H1 (cell line): ENCODE measurements at regions not wholly inside any gene's neighbourhood (a gene's known extent, or its start where the extent isn't known, plus 50 kb on each side); places are given as distances from the start of the nearest gene placed in this dataset.

Source experiments
- CTCF ChIA-PET: fragments of 300-600 bp; sonication (Branson Sonifier 250); formaldehyde crosslinking; loops from one replicate; lab custom pipeline; 2021; ENCODE audit not compliant: partially characterized antibody; lab: Charles Lee
- POLR2A ChIA-PET: fragments of 300-600 bp; sonication (Branson Sonifier 250); formaldehyde crosslinking; loops from one replicate; lab custom pipeline; 2021; ENCODE audit warnings: inconsistent platforms; ENCODE audit not compliant: partially characterized antibody; lab: Charles Lee
- DNase-seq, 2 experiments: peaks; one replicate each; pipeline versions ENCODE4 v3.0.0 to v3.0.0-alpha.2; 2010 to 2022; ENCODE audit warnings: low spot score in 2 of 2, low read depth in 1 of 2, mixed read lengths in 1 of 2
- FAIRE-seq: peaks from 2 replicates; lab custom pipeline; 2011; peaks lifted over from hg19 to GRCh38; lab: Jason Lieb, UNC
- H2AFZ ChIP-seq: 2 replicates; pipeline ENCODE4 v1.8.1; 2012; ENCODE audit warnings: low read length, inconsistent platforms
- H2AK5ac ChIP-seq: 2 replicates; pipeline ENCODE4 v1.6.1; 2013; ENCODE audit warnings: low read depth, low read length
- H2BK120ac ChIP-seq: replicated peaks from 2 replicates; pipeline ENCODE3; 2013; ENCODE audit warnings: low read depth, low read length, inconsistent platforms
- H2BK12ac ChIP-seq: 2 replicates; pipeline ENCODE4 v1.6.1; 2013; ENCODE audit warnings: low read depth, low read length
- H2BK15ac ChIP-seq: 2 replicates; pipeline ENCODE4 v1.6.1; 2013; ENCODE audit warnings: low read length
- H2BK20ac ChIP-seq: 2 replicates; pipeline ENCODE4 v1.6.1; 2013; ENCODE audit warnings: low read length
- H2BK5ac ChIP-seq: 2 replicates; pipeline ENCODE4 v1.6.1; 2013; ENCODE audit warnings: low read depth, low read length
- H3K14ac ChIP-seq: 2 replicates; pipeline ENCODE4 v1.6.1; 2013; ENCODE audit warnings: inconsistent platforms; ENCODE audit not compliant: insufficient read length
- H3K18ac ChIP-seq: 2 replicates; pipeline ENCODE4 v1.6.1; 2013; ENCODE audit warnings: low read length; ENCODE audit errors: extremely low read depth
- H3K23ac ChIP-seq: 2 replicates; pipeline ENCODE4 v1.6.1; 2013; ENCODE audit warnings: inconsistent platforms; ENCODE audit not compliant: insufficient read length
- H3K23me2 ChIP-seq: 2 replicates; pipeline ENCODE4 v1.6.1; 2013; ENCODE audit warnings: low read depth, low read length
- H3K27ac ChIP-seq: 2 replicates; pipeline ENCODE4 v1.6.1; 2011; ENCODE audit warnings: low read depth, low read length, inconsistent platforms
- H3K27me3 ChIP-seq, 4 experiments: replicated peaks in 1 of 4; 1 replicate in 1 of 4; 2 replicates in 3 of 4; pipeline versions ENCODE4 v1.6.1 to v1.8.1; 2011 to 2013; ENCODE audit warnings: low read length in 3 of 4, mild to moderate bottlenecking in 3 of 4, inconsistent platforms in 2 of 4, mixed read lengths in 2 of 4, moderate library complexity in 1 of 4; ENCODE audit not compliant: control insufficient read depth in 3 of 4, insufficient read depth in 3 of 4; ENCODE audit errors: extremely low read depth in 1 of 4
- H3K36me3 ChIP-seq, 4 experiments: 2 replicates each; pipeline versions ENCODE4 v1.6.1 to v1.8.1; 2011 to 2013; ENCODE audit warnings: mild to moderate bottlenecking in 4 of 4, low read length in 3 of 4, moderate library complexity in 2 of 4, control low read depth in 1 of 4, inconsistent platforms in 1 of 4; ENCODE audit not compliant: insufficient read depth in 4 of 4, control insufficient read depth in 2 of 4
- H3K4ac ChIP-seq: replicated peaks from 2 replicates; pipeline ENCODE3; 2013; ENCODE audit warnings: low read length, low read depth, mixed read lengths, inconsistent platforms; ENCODE audit not compliant: insufficient read length
- H3K4me1 ChIP-seq, 4 experiments: replicated peaks in 1 of 4; 1 replicate in 1 of 4; 2 replicates in 3 of 4; pipeline versions ENCODE4 v1.6.1 to v1.8.1; 2011 to 2013; ENCODE audit warnings: low read length in 3 of 4, inconsistent platforms in 2 of 4, mixed read lengths in 1 of 4; ENCODE audit not compliant: insufficient read depth in 4 of 4, control insufficient read depth in 3 of 4
- H3K4me2 ChIP-seq, 2 experiments: 2 replicates each; pipeline versions ENCODE4 v1.6.1 to v1.8.1; 2011 to 2013; ENCODE audit warnings: low read depth in 2 of 2, low read length in 2 of 2, control low read depth in 1 of 2, inconsistent platforms in 1 of 2, mild to moderate bottlenecking in 1 of 2; ENCODE audit not compliant: insufficient read depth in 1 of 2
- H3K4me3 ChIP-seq, 4 experiments: fragments of 200-600, 300-600 bp in 1 of 4; sonication (generic), shearing (Covaris generic), sonication (Bioruptor Twin) in 1 of 4; 2 replicates each; pipeline versions ENCODE4 v1.5.1 to v1.8.1; 2011 to 2016; ENCODE audit warnings: low read length in 4 of 4, low read depth in 3 of 4, control low read depth in 2 of 4, inconsistent platforms in 2 of 4, mild to moderate bottlenecking in 2 of 4, mixed read lengths in 1 of 4, moderate library complexity in 1 of 4; ENCODE audit not compliant: insufficient read depth in 2 of 4; ENCODE audit errors: extremely low read depth in 1 of 4
- H3K56ac ChIP-seq: replicated peaks from 2 replicates; pipeline ENCODE3; 2013; ENCODE audit warnings: low read depth, mild to moderate bottlenecking, mixed read lengths, low read length, inconsistent platforms; ENCODE audit not compliant: insufficient read length
- H3K79me1 ChIP-seq: 2 replicates; pipeline ENCODE4 v1.6.1; 2013; ENCODE audit warnings: low read depth, low read length, control low read depth
- H3K79me2 ChIP-seq, 2 experiments: 2 replicates each; pipeline versions ENCODE4 v1.6.1 to v1.8.1; 2012 to 2013; ENCODE audit warnings: low read length in 2 of 2, mild to moderate bottlenecking in 2 of 2, inconsistent platforms in 1 of 2; ENCODE audit not compliant: insufficient read depth in 2 of 2, control insufficient read depth in 1 of 2
- H3K9ac ChIP-seq, 4 experiments: replicated peaks in 1 of 4; 1 replicate in 1 of 4; 2 replicates in 3 of 4; pipeline versions ENCODE4 v1.6.1 to v1.8.1; 2011 to 2013; ENCODE audit warnings: low read depth in 3 of 4, low read length in 3 of 4, control low read depth in 2 of 4, mild to moderate bottlenecking in 2 of 4, moderate library complexity in 2 of 4, inconsistent platforms in 1 of 4; ENCODE audit errors: extremely low read depth in 1 of 4
- H3K9me3 ChIP-seq, 2 experiments: 2 replicates each; pipeline versions ENCODE4 v1.6.1 to v1.8.1; 2012 to 2013; ENCODE audit warnings: mild to moderate bottlenecking in 2 of 2, moderate library complexity in 2 of 2, control low read depth in 1 of 2, inconsistent platforms in 1 of 2, low read depth in 1 of 2, low read length in 1 of 2, mixed read lengths in 1 of 2; ENCODE audit not compliant: insufficient read depth in 2 of 2
- H4K20me1 ChIP-seq, 2 experiments: replicated peaks in 1 of 2; 2 replicates each; pipeline versions ENCODE3 to v1.8.1; 2011 to 2013; ENCODE audit warnings: inconsistent platforms in 2 of 2, low read length in 2 of 2, mild to moderate bottlenecking in 1 of 2; ENCODE audit not compliant: insufficient read depth in 2 of 2, control insufficient read depth in 1 of 2
- H4K5ac ChIP-seq: 2 replicates; pipeline ENCODE4 v1.6.1; 2013; ENCODE audit warnings: low read length, low read depth, mixed read lengths, inconsistent platforms; ENCODE audit not compliant: insufficient read length
- H4K8ac ChIP-seq: 2 replicates; pipeline ENCODE4 v1.8.0; 2013; ENCODE audit warnings: mild to moderate bottlenecking, moderate library complexity, low read length, inconsistent platforms; ENCODE audit not compliant: insufficient read depth; ENCODE audit errors: extremely low read depth
- H4K91ac ChIP-seq: replicated peaks from 2 replicates; pipeline ENCODE3; 2013; ENCODE audit warnings: low read length, mixed read lengths, inconsistent platforms; ENCODE audit not compliant: insufficient read length
- BRCA1 ChIP-seq: IDR thresholded peaks from 2 replicates; pipeline ENCODE4 v1.6.1; 2012; ENCODE audit warnings: low read depth, low read length, improper control_type of control experiment
- CHD1 ChIP-seq: IDR thresholded peaks from 2 replicates; pipeline ENCODE4 v1.6.1; 2012; ENCODE audit warnings: low read depth, low read length, improper control_type of control experiment
- CTBP2 ChIP-seq: IDR thresholded peaks from 2 replicates; pipeline ENCODE4 v1.7.0; 2011; ENCODE audit warnings: borderline replicate concordance, mild to moderate bottlenecking, moderate library complexity, mixed read lengths, low read length; ENCODE audit not compliant: insufficient read depth, insufficient read length
- E2F6 ChIP-seq: IDR thresholded peaks from 2 replicates; pipeline ENCODE4 v1.6.1; 2012; ENCODE audit warnings: inconsistent platforms
- GTF2F1 ChIP-seq: IDR thresholded peaks from 2 replicates; pipeline ENCODE4 v1.6.1; 2012; ENCODE audit warnings: low read depth, low read length, improper control_type of control experiment, borderline replicate concordance
- HDAC2 ChIP-seq, 2 experiments: fragments of 300-600 bp in 1 of 2; sonication (generic) in 1 of 2; IDR thresholded peaks; 2 replicates each; pipeline ENCODE4 v1.6.1; 2011 to 2012; ENCODE audit warnings: low read depth in 2 of 2, low read length in 2 of 2, mild to moderate bottlenecking in 2 of 2, moderate library complexity in 2 of 2, borderline replicate concordance in 1 of 2, inconsistent platforms in 1 of 2
- KDM5A ChIP-seq: fragments of 200-600 bp; IDR thresholded peaks from 2 replicates; pipeline ENCODE4 v1.7.1; 2012; ENCODE audit warnings: mild to moderate bottlenecking, low read length, inconsistent platforms, mixed read lengths
- MAFK ChIP-seq: IDR thresholded peaks from 2 replicates; pipeline ENCODE4 v1.6.1; 2012; ENCODE audit warnings: low read depth, mild to moderate bottlenecking, improper control_type of control experiment, low read length
- NRF1 ChIP-seq: IDR thresholded peaks from 2 replicates; pipeline ENCODE4 v1.6.1; 2011; ENCODE audit warnings: mild to moderate bottlenecking, low read depth, low read length, improper control_type of control experiment
- PHF8 ChIP-seq: fragments of 200-600 bp; sonication (generic); conservative IDR thresholded peaks from 2 replicates; pipeline ENCODE4 v1.7.1; 2012; ENCODE audit warnings: low read depth, mild to moderate bottlenecking, inconsistent platforms, low read length, moderate library complexity
- SUZ12 ChIP-seq: fragments of 200-600 bp; sonication (generic); IDR thresholded peaks from 2 replicates; pipeline ENCODE4 v1.6.1; 2012; ENCODE audit warnings: mild to moderate bottlenecking, inconsistent platforms, low read length, moderate library complexity, mixed read lengths
- USF2 ChIP-seq: IDR thresholded peaks from 2 replicates; pipeline ENCODE4 v1.6.1; 2011; ENCODE audit warnings: low read length, improper control_type of control experiment
- WGBS, 2 experiments: shearing (Covaris generic) in 1 of 2; methylation state at CpG; one replicate each; pipeline versions ENCODE4 v1.1.6 to v1.1.7; 2013 to 2015; ENCODE audit warnings: low lambda C conversion rate in 2 of 2, mixed read lengths in 2 of 2, inconsistent platforms in 1 of 2, low coverage in 1 of 2, missing lambda C conversion rate in 1 of 2; ENCODE audit not compliant: insufficient replicate concordance in 2 of 2, insufficient coverage in 1 of 2, insufficient read length in 1 of 2; ENCODE audit errors: extremely low coverage in 1 of 2, missing lambda C conversion rate in 1 of 2; 5-methylcytosine and 5-hydroxymethylcytosine counted together

GRCh38 chr1:82564333-82564732 is 763.6 kb downstream of the ADGRL2 start:
- no peak overlapping the region for H3K9ac ChIP-seq
- H3K23ac ChIP-seq: no peak overlapping the region
- H4K20me1 ChIP-seq: no peaks in the 10 kb centered on the region
- peaks cover 2% of the 10 kb centered on the region; the same call in 1 of the 2 replicates for H3K23me2 ChIP-seq
- no peaks in the 10 kb centered on the region for H3K79me2 ChIP-seq
- CTCF ChIA-PET: no interaction called here
- no peaks in the 10 kb centered on the region for H3K36me3 ChIP-seq
- H2BK5ac ChIP-seq: no peak overlapping the region
- H4K8ac ChIP-seq: no peak overlapping the region
- H4K5ac ChIP-seq: no peak overlapping the region
- no peak overlapping the region for H2BK20ac ChIP-seq
- H2BK12ac ChIP-seq: no peak overlapping the region
- H2BK15ac ChIP-seq: no peak overlapping the region
- H3K27me3 ChIP-seq: no peaks in the 10 kb centered on the region
- FAIRE-seq (no peak), DNase-seq (no peak)
- 80% methylated on average over 2 of the region's 2 CpGs; no CpG with 5 or more reads in 1 of the 2 experiments for WGBS, 2 experiments
- no peak overlapping the region for H3K4ac ChIP-seq
- H3K18ac ChIP-seq: no peak overlapping the region
- no peak overlapping the region for H3K4me3 ChIP-seq
- no peak overlapping the region for H2AK5ac ChIP-seq
- H3K9me3 ChIP-seq: no peaks in the 10 kb centered on the region
- H2BK120ac ChIP-seq: no peak overlapping the region
- peaks cover 0 to 4% (median 2%) of the 10 kb centered on the region in 4 experiments; a peak in 2 of 7 replicates for H3K4me1 ChIP-seq
- no peak overlapping the region for H4K91ac ChIP-seq
- no peaks in the 10 kb centered on the region for H3K79me1 ChIP-seq
- no peak overlapping the region for H3K4me2 ChIP-seq
- H3K27ac ChIP-seq: no peak overlapping the region
- H3K14ac ChIP-seq: no peak overlapping the region
- H2AFZ ChIP-seq: no peak overlapping the region
- POLR2A ChIA-PET: no interaction called here
- H3K56ac ChIP-seq: no peak overlapping the region
- TF ChIP-seq KDM5A: no peak
- TF ChIP-seq CHD1: no peak
- no peak for TF ChIP-seq USF2
- no peak for TF ChIP-seq HDAC2 (IDR thresholded peaks at IDR 0.05; ENCODE audit: borderline replicate concordance in 1 of 2, low read depth in 2 of 2, low read length in 2 of 2)
- TF ChIP-seq GTF2F1: no peak
- no peak for TF ChIP-seq E2F6
- no peak for TF ChIP-seq SUZ12
- no peak for TF ChIP-seq MAFK
- TF ChIP-seq PHF8: no peak
- TF ChIP-seq NRF1: no peak
- no peak for TF ChIP-seq BRCA1
- no peak for TF ChIP-seq CTBP2
